CD14-positive monocyte (primary cell): ENCODE measurements at regions not wholly inside any gene's neighbourhood (a gene's known extent, or its start where the extent isn't known, plus 50 kb on each side); places are given as distances from the start of the nearest gene placed in this dataset.

Source experiments
- DNase-seq, 3 donors: peaks; one replicate each; pipeline ENCODE4 v3.0.0-alpha.2; 2011 to 2022
- H2AFZ ChIP-seq: 2 replicates; pipeline ENCODE4 v1.6.0; 2012; ENCODE audit warnings: mild to moderate bottlenecking, low read depth, low read length, inconsistent platforms; ENCODE audit not compliant: insufficient read depth, poor library complexity, severe bottlenecking
- H3K27ac ChIP-seq, 2 donors: 1 replicate in 1 of 2; 2 replicates in 1 of 2; pipeline ENCODE4 v1.5.1; 2012 to 2013; ENCODE audit warnings: low read length in 2 of 2, control low read depth in 1 of 2, inconsistent platforms in 1 of 2, low read depth in 1 of 2, mild to moderate bottlenecking in 1 of 2
- H3K27me3 ChIP-seq, 2 donors: one replicate each; pipeline versions ENCODE4 v1.6.0 to v1.6.1; 2011 to 2013; ENCODE audit warnings: low read length in 2 of 2; ENCODE audit not compliant: control insufficient read depth in 2 of 2, insufficient read depth in 2 of 2
- H3K36me3 ChIP-seq, 2 donors: replicated peaks in 1 of 2; 1 replicate in 1 of 2; 2 replicates in 1 of 2; pipeline versions ENCODE4 v1.5.1 to v1.6.1; 2012 to 2013; ENCODE audit warnings: low read length in 2 of 2, control low read depth in 1 of 2, inconsistent platforms in 1 of 2, mild to moderate bottlenecking in 1 of 2; ENCODE audit not compliant: insufficient read depth in 2 of 2, control insufficient read depth in 1 of 2
- H3K4me1 ChIP-seq, 2 donors: 1 replicate in 1 of 2; 2 replicates in 1 of 2; pipeline versions ENCODE4 v1.5.1 to v1.6.1; 2012 to 2013; ENCODE audit warnings: low read length in 2 of 2, control low read depth in 1 of 2, inconsistent platforms in 1 of 2, mild to moderate bottlenecking in 1 of 2, moderate library complexity in 1 of 2; ENCODE audit not compliant: insufficient read depth in 2 of 2, control insufficient read depth in 1 of 2
- H3K4me2 ChIP-seq: replicated peaks from 2 replicates; pipeline ENCODE3; 2012; ENCODE audit warnings: low read length, moderate library complexity, mild to moderate bottlenecking; ENCODE audit not compliant: poor library complexity, severe bottlenecking; ENCODE audit errors: extremely low read depth
- H3K4me3 ChIP-seq, 3 experiments: fragments of 200-600 bp in 1 of 3; sonication (generic) in 1 of 3; replicated peaks in 1 of 3; 1 replicate in 2 of 3; 2 replicates in 1 of 3; pipeline ENCODE4 v1.5.1; 2011 to 2013; ENCODE audit warnings: low read length in 3 of 3, mild to moderate bottlenecking in 3 of 3, control low read depth in 2 of 3, low read depth in 2 of 3, inconsistent platforms in 1 of 3, moderate library complexity in 1 of 3
- H3K79me2 ChIP-seq: 2 replicates; pipeline ENCODE4 v1.6.0; 2012; ENCODE audit warnings: mild to moderate bottlenecking, control low read depth, inconsistent platforms, low read length, moderate library complexity; ENCODE audit not compliant: insufficient read depth
- H3K9ac ChIP-seq: 2 replicates; pipeline ENCODE4 v1.6.0; 2017; ENCODE audit warnings: low read length, mild to moderate bottlenecking; ENCODE audit not compliant: insufficient read depth, poor library complexity, severe bottlenecking
- H3K9me3 ChIP-seq, 2 donors: replicated peaks in 1 of 2; 1 replicate in 1 of 2; 2 replicates in 1 of 2; pipeline versions ENCODE4 v1.5.1 to v1.6.1; 2012 to 2013; ENCODE audit warnings: low read length in 2 of 2, control low read depth in 1 of 2; ENCODE audit not compliant: control insufficient read depth in 1 of 2, insufficient read depth in 1 of 2
- H4K20me1 ChIP-seq: 2 replicates; pipeline ENCODE4 v1.6.0; 2012; ENCODE audit warnings: mild to moderate bottlenecking, low read length, control low read depth, moderate library complexity; ENCODE audit not compliant: insufficient read depth
- H3K27ac Mint-ChIP-seq, 7 donors: one replicate each; pipeline ENCODE4 v1.8.0; 2020; ENCODE audit warnings: mild to moderate bottlenecking in 7 of 7, mixed read lengths in 7 of 7, moderate library complexity in 6 of 7, inconsistent platforms in 2 of 7
- H3K27me3 Mint-ChIP-seq, 3 donors: one replicate each; pipeline ENCODE4 v1.8.0; 2021 to 2022; ENCODE audit warnings: low read depth in 3 of 3, mild to moderate bottlenecking in 3 of 3, mixed read lengths in 3 of 3, moderate library complexity in 3 of 3, inconsistent platforms in 1 of 3
- H3K36me3 Mint-ChIP-seq, 2 donors: one replicate each; pipeline ENCODE4 v1.8.0; 2020; ENCODE audit warnings: mixed read lengths in 2 of 2, inconsistent platforms in 1 of 2, mild to moderate bottlenecking in 1 of 2
- H3K4me1 Mint-ChIP-seq: one replicate; pipeline ENCODE4 v1.8.0; 2020; ENCODE audit warnings: mild to moderate bottlenecking, mixed read lengths
- H3K4me3 Mint-ChIP-seq, 2 donors: one replicate each; pipeline ENCODE4 v1.8.0; 2020; ENCODE audit warnings: mild to moderate bottlenecking in 2 of 2, mixed read lengths in 2 of 2, moderate library complexity in 1 of 2
- H3K9me3 Mint-ChIP-seq, 7 donors: one replicate each; pipeline ENCODE4 v1.8.0; 2020 to 2022; ENCODE audit warnings: mixed read lengths in 7 of 7, mild to moderate bottlenecking in 6 of 7, moderate library complexity in 6 of 7, inconsistent platforms in 2 of 7
- CTCF ChIP-seq: fragments of 200-600 bp; IDR thresholded peaks from one replicate; pipeline ENCODE4 v1.8.0; 2022; ENCODE audit warnings: antibody characterized with exemption, mild to moderate bottlenecking
- WGBS: methylation state at CpG from one replicate; pipeline ENCODE4 v1.1.5; 2013; ENCODE audit warnings: missing lambda C conversion rate; ENCODE audit not compliant: insufficient coverage; 5-methylcytosine and 5-hydroxymethylcytosine counted together
- intact Hi-C, 2 donors: fragments of 100-400 bp; cut with micrococcal nuclease; formaldehyde crosslinking; loops; one replicate each; pipeline versions ENCODE4 v1.15.0 to v1.15.1; 2023

- H2AFZ ChIP-seq: no peak overlapping the region
- Mint-ChIP-seq H3K4me3 (no peak overlapping the region), H3K9me3 (peaks cover 0 to 17% (median 3%) of the 10 kb centered on the region in 7 donors), H3K36me3 (peaks cover 21 to 37% of the 10 kb centered on the region in 2 donors), H3K27me3 (peaks cover 0 to 4% (median 0%) of the 10 kb centered on the region in 3 donors), H3K27ac (no peak overlapping the region), H3K4me1 (peaks cover 3% of the 10 kb centered on the region)
- no peak for TF ChIP-seq CTCF
- intact Hi-C loops: no loop called here
- no peak for DNase-seq
- H3K27ac ChIP-seq: no peak overlapping the region
- H3K4me1 ChIP-seq: no peaks in the 10 kb centered on the region
- H3K4me2 ChIP-seq: no peak overlapping the region
- peaks cover 16% of the 10 kb centered on the region for H4K20me1 ChIP-seq
- H3K27me3 ChIP-seq: no peaks in the 10 kb centered on the region
- peaks cover 0 to 41% of the 10 kb centered on the region in 2 donors for H3K36me3 ChIP-seq
- no peaks in the 10 kb centered on the region for H3K9me3 ChIP-seq
- no CpG with 5 or more reads among the region's 5 CpGs for WGBS
- H3K9ac ChIP-seq: no peak overlapping the region
- H3K79me2 ChIP-seq: no peaks in the 10 kb centered on the region
- H3K4me3 ChIP-seq: no peak overlapping the region
These were observed 78.9 kb upstream of the ZCCHC13 start for GRCh38 chrX:74225111-74225510.

GRCh38 chrX:74220277-74220676 is 83.7 kb upstream of the ZCCHC13 start:
- H3K36me3 Mint-ChIP-seq: peaks cover 44 to 49% of the 10 kb centered on the region in 2 donors
- no peak overlapping the region for H3K4me3 Mint-ChIP-seq
- H3K4me1 ChIP-seq: no peaks in the 10 kb centered on the region
- peaks cover 27 to 65% of the 10 kb centered on the region in 2 donors for H3K36me3 ChIP-seq
- peaks cover 0 to 5% (median 3%) of the 10 kb centered on the region in 7 donors for H3K9me3 Mint-ChIP-seq
- peaks cover 0 to 6% (median 1%) of the 10 kb centered on the region in 3 donors for H3K27me3 Mint-ChIP-seq
- no peak overlapping the region for H3K27ac ChIP-seq
- H3K4me1 Mint-ChIP-seq: peaks cover 3% of the 10 kb centered on the region
- no peak overlapping the region for H3K4me2 ChIP-seq
- H3K9me3 ChIP-seq: no peaks in the 10 kb centered on the region
- WGBS: 100% methylated on average over 1 of the region's 2 CpGs
- TF ChIP-seq CTCF: no peak
- no peak overlapping the region for H3K9ac ChIP-seq
- peak overlapping the region in 2 of 7 donors; percentile 20 to 27 for H3K27ac Mint-ChIP-seq
- H2AFZ ChIP-seq: no peak overlapping the region
- intact Hi-C loops: no loop called here
- no peaks in the 10 kb centered on the region for H3K27me3 ChIP-seq
- no peak overlapping the region for H3K4me3 ChIP-seq
- peaks cover 16% of the 10 kb centered on the region for H4K20me1 ChIP-seq
- no peak for DNase-seq
- no peaks in the 10 kb centered on the region for H3K79me2 ChIP-seq
